Neural progenitor cell (in vitro differentiated cells): ENCODE measurements at regions not wholly inside any gene's neighbourhood (a gene's known extent, or its start where the extent isn't known, plus 50 kb on each side); places are given as distances from the start of the nearest gene placed in this dataset.

Experiments used
- CTCF ChIP-seq: fragments of 200-600 bp; sonication (generic); IDR thresholded peaks from 2 replicates; pipeline ENCODE4 v1.5.1; 2017; ENCODE audit warnings: antibody characterized with exemption, mild to moderate bottlenecking
- EZH2phosphoT487 ChIP-seq: fragments of 200-600 bp; sonication (generic); IDR thresholded peaks from 2 replicates; pipeline ENCODE4 v1.6.1; 2017; ENCODE audit warnings: antibody characterized with exemption

GRCh38 chr1:10853701-10854100 is 57.3 kb upstream of the CASZ1 start:
- TF ChIP-seq CTCF (no peak), EZH2phosphoT487 (no peak)
